AG09309 (cell line): ENCODE measurements at regions not wholly inside any gene's neighbourhood (a gene's known extent, or its start where the extent isn't known, plus 50 kb on each side); places are given as distances from the start of the nearest gene placed in this dataset.

Experiments used
- DNase-seq: peaks from one replicate; pipeline ENCODE4 v3.0.0-alpha.2; 2010; ENCODE audit warnings: low read depth
- H3K4me3 ChIP-seq: 2 replicates; pipeline ENCODE4 v1.5.1; 2011; ENCODE audit warnings: mild to moderate bottlenecking, low read depth, low read length, moderate library complexity; ENCODE audit not compliant: control insufficient read depth
- TF ChIP-seq, protein P1 (sequence below): IDR thresholded peaks from 2 replicates; pipeline ENCODE4 v1.5.1; 2011; ENCODE audit warnings: mild to moderate bottlenecking, low read depth, low read length, inconsistent platforms; ENCODE audit not compliant: insufficient read depth, control insufficient read depth; ENCODE audit errors: missing control alignments

DNA sequence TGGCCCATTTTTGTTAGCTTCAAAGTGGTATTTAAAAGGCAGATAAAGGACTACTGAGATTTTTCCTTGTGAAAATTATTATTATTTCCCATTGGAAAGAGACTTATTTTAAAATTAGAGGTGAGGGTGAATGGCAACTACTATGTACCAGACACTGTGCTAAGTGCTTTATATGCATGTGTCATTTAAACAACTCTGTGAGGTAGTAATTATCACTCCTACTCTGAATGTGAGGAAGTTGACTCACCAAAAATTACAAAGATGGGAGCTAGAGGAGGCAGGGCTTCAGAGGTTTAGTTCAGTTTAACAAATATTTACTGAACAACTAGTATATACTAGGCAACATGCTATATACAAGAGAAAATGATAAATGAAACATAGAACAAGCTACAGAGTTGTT is 78.2 kb downstream of the MSL3 start:
- DNase-seq, result no peak
- TF ChIP-seq, protein P1, sequence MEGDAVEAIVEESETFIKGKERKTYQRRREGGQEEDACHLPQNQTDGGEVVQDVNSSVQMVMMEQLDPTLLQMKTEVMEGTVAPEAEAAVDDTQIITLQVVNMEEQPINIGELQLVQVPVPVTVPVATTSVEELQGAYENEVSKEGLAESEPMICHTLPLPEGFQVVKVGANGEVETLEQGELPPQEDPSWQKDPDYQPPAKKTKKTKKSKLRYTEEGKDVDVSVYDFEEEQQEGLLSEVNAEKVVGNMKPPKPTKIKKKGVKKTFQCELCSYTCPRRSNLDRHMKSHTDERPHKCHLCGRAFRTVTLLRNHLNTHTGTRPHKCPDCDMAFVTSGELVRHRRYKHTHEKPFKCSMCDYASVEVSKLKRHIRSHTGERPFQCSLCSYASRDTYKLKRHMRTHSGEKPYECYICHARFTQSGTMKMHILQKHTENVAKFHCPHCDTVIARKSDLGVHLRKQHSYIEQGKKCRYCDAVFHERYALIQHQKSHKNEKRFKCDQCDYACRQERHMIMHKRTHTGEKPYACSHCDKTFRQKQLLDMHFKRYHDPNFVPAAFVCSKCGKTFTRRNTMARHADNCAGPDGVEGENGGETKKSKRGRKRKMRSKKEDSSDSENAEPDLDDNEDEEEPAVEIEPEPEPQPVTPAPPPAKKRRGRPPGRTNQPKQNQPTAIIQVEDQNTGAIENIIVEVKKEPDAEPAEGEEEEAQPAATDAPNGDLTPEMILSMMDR, result no peak
- H3K4me3 ChIP-seq, result no peak overlapping the region

DNA sequence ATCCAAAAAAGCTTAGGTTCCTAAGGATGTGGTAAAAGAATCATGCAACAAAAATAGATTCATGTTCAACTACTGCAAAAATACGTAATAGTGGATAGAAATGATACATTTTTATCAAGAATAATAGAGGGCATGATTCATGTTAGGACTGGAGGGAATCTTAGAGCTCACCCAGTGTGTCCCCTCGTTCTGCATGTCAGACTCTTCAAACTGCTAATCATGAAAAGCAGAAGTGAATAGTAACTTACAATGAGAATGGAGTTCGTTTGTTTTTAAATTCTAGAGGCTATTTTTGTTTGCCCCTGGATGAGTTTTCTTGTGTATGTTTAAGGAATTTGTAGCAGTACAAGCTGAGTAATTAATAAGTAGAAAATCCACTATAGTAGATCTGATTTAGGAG is 79.4 kb downstream of the MSL3 start:
- DNase-seq, result no peak
- TF ChIP-seq, protein P1, result no peak
- H3K4me3 ChIP-seq, result no peak overlapping the region

DNA sequence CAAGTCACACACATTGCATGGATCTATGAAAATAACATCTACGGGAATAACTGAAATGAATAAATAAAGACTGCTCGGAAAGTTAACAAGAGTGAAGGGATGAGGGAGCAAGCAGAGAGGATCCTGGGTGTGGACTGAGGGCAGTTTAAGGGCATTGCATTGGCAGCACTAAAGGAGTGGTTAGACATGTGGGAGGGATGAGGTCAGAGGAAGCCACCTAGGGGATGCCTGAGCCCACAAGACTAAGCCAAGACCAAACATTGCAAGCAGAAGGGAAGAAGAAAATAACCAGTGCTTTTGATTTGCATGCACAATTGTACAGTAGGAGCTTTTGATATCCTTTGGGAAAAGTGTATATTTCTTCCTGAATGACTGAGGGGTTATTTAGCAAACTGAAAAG is 106.1 kb downstream of the MSL3 start:
- TF ChIP-seq, protein P1, result no peak
- no peak for DNase-seq
- no peak overlapping the region for H3K4me3 ChIP-seq

DNA sequence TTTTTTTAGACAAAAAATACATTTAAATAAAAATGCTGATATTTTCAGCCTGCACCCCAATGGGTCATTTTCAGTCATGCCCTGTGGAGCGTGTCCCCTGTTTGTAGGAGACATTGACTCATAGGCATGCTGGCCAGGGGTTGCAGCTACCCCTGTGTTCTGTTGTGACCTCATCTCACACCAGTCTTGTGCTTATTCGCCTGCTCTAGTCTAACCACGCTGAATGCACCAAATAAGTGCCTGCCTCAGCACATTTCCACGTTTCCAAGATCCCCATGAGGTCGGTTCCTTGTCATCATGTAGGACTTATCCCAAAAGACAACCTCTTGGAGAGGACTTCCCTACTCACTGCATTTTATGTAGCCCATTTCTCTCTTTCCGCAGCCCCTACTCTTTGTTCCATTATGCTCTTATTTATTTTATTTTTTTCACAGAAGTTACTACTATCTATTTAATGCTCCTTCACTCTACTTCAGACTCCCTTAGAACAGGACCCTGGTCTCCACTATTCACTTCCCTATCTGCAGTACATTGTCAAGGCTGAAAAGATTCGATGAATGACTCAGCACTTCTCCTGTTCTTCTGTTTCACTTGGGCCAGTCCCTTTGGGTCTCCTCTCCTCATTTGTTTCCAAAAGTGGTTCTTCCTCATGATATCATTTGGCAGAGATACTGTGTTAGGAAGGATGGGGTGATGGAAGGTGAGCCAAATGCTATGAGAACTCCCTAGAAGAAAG is 109.7 kb downstream of the MSL3 start:
- H3K4me3 ChIP-seq, result no peak overlapping the region
- TF ChIP-seq, protein P1, result no peak
- DNase-seq, result no peak

DNA sequence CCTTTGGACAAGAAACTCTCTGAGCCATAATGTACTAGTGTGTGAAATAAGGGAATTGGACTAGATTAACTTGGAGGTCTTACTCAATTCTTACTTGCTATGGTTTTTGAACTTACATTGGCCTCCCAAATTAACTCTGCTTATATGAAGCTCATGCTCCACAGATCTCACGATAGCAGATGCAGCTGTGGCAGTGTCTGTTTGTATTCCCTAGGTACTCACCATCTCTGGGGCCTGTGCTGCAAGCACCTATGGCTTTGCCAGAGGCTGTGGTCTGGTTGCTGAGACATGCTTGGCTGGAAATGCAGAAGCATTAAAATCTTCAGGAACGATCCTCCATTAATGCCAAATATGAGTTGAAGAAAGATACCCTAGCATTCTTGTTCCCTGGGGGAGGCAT is 112.8 kb downstream of the MSL3 start:
- no peak for DNase-seq
- H3K4me3 ChIP-seq, result no peak overlapping the region
- TF ChIP-seq, protein P1, result no peak

DNA sequence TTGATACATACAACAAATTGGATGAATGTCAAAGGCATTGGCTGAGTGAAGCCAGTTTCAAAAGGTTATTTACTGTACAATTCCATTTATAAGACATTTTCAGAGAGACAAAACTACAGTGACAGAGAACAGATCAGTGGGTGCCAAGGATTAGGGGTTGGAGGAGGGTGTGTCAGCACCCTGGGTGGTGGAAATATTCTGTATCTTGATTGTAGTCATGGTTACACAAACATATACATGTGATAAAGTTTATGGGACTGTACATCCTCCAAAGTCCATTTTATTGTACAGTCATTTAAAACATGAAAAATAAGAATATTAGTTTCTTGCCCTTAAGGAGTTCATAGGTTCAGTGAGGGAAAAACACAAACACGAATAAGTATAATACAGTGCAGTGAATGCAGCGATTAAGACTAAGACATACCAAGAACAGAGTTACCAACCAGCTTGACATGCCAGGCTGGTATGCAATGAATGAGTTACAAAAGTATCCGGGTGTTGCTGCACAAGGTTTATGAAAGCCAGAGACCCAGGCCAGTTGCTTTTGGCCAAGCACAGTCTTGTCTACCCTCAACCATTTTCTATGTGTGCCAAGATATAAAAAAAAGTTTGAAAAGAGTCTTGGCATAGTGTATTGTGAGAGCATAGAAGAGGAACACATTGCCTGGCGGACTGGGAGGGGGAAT is 123.6 kb downstream of the MSL3 start:
- TF ChIP-seq, protein P1, result no peak
- no peak overlapping the region for H3K4me3 ChIP-seq
- DNase-seq, result no peak

DNA sequence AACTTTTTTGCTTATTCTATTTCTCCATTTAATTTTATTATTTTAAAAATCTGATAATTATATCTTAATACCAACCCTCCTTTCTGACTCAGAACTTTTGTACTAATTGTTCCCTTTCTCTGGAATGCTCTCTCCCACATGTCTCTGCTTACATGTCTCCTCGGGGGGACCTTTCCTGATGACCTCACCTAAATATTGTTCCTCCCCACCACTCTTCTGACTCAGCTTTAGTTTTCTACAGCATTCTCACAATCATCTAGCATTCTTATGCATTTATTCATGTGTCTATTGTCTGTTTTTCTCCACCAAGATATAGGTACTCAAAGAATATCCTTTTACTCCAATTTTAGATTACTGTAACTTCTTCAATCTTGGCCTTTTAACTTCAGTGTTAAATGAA is 128.7 kb downstream of the MSL3 start:
- no peak overlapping the region for H3K4me3 ChIP-seq
- DNase-seq, result no peak
- TF ChIP-seq, protein P1, result no peak
